Neuronal stem cell (in vitro differentiated cells): ENCODE measurements at regions not wholly inside any gene's neighbourhood (a gene's known extent, or its start where the extent isn't known, plus 50 kb on each side); places are given as distances from the start of the nearest gene placed in this dataset.

Source experiments
- DNase-seq: peaks from one replicate; pipeline ENCODE4 v3.0.0-alpha.2; 2013; ENCODE audit warnings: low spot score
- H2AFZ ChIP-seq: one replicate; pipeline ENCODE4 v1.6.1; 2013; ENCODE audit warnings: mild to moderate bottlenecking, low read length, inconsistent platforms
- H2AK5ac ChIP-seq: 2 replicates; pipeline ENCODE4 v1.6.1; 2013; ENCODE audit warnings: low read depth, mild to moderate bottlenecking, inconsistent platforms, low read length, moderate library complexity, mixed read lengths
- H2BK120ac ChIP-seq: 2 replicates; pipeline ENCODE4 v1.6.1; 2013; ENCODE audit warnings: low read depth, mild to moderate bottlenecking, inconsistent platforms, low read length, moderate library complexity, mixed read lengths
- H2BK12ac ChIP-seq: one replicate; pipeline ENCODE4 v1.6.1; 2013; ENCODE audit warnings: low read length, inconsistent platforms
- H2BK15ac ChIP-seq: 2 replicates; pipeline ENCODE4 v1.6.1; 2013; ENCODE audit warnings: mild to moderate bottlenecking, low read length, inconsistent platforms, mixed read lengths
- H2BK5ac ChIP-seq: one replicate; pipeline ENCODE4 v1.6.1; 2013; ENCODE audit warnings: inconsistent platforms, mild to moderate bottlenecking, low read length, moderate library complexity
- H3K14ac ChIP-seq: one replicate; pipeline ENCODE4 v1.6.1; 2013; ENCODE audit warnings: low read length, inconsistent platforms
- H3K18ac ChIP-seq: 2 replicates; pipeline ENCODE4 v1.6.1; 2013; ENCODE audit warnings: low read length, inconsistent platforms
- H3K23ac ChIP-seq: 2 replicates; pipeline ENCODE4 v1.6.1; 2013; ENCODE audit warnings: low read depth, mild to moderate bottlenecking, mixed read lengths, low read length, inconsistent platforms; ENCODE audit not compliant: poor library complexity
- H3K27ac ChIP-seq: replicated peaks from 3 replicates; pipeline ENCODE4 v1.5.1; 2013; ENCODE audit warnings: low read length, inconsistent platforms
- H3K27me3 ChIP-seq, 3 experiments: 2 replicates each; pipeline ENCODE4 v1.6.1; 2013; ENCODE audit warnings: low read length in 3 of 3, mild to moderate bottlenecking in 2 of 3, inconsistent platforms in 1 of 3, low read depth in 1 of 3, mixed read lengths in 1 of 3, moderate library complexity in 1 of 3; ENCODE audit not compliant: control insufficient read depth in 3 of 3, insufficient read depth in 3 of 3
- H3K36me3 ChIP-seq, 2 donors: replicated peaks in 1 of 2; 2 replicates each; pipeline ENCODE4 v1.6.1; 2013; ENCODE audit warnings: low read length in 2 of 2; ENCODE audit not compliant: control insufficient read depth in 2 of 2, insufficient read depth in 2 of 2
- H3K4ac ChIP-seq: 2 replicates; pipeline ENCODE4 v1.6.1; 2013; ENCODE audit warnings: inconsistent platforms, mild to moderate bottlenecking, low read length, moderate library complexity
- H3K4me1 ChIP-seq, 2 donors: 1 replicate in 1 of 2; 2 replicates in 1 of 2; pipeline ENCODE4 v1.6.1; 2013; ENCODE audit warnings: low read length in 2 of 2, low read depth in 1 of 2; ENCODE audit not compliant: control insufficient read depth in 2 of 2, insufficient read depth in 1 of 2
- H3K4me2 ChIP-seq: one replicate; pipeline ENCODE4 v1.6.1; 2013; ENCODE audit warnings: mild to moderate bottlenecking, low read length, inconsistent platforms; ENCODE audit not compliant: insufficient read depth, poor library complexity, severe bottlenecking
- H3K4me3 ChIP-seq, 2 donors: 2 replicates each; pipeline ENCODE4 v1.5.1; 2013; ENCODE audit warnings: low read length in 2 of 2, mild to moderate bottlenecking in 2 of 2, inconsistent platforms in 1 of 2, moderate library complexity in 1 of 2
- H3K79me1 ChIP-seq: one replicate; pipeline ENCODE4 v1.6.1; 2013; ENCODE audit warnings: low read depth, mild to moderate bottlenecking, inconsistent platforms, low read length, moderate library complexity
- H3K9ac ChIP-seq: one replicate; pipeline ENCODE4 v1.6.1; 2013; ENCODE audit warnings: mild to moderate bottlenecking, low read depth, low read length, inconsistent platforms; ENCODE audit not compliant: poor library complexity
- H3K9me3 ChIP-seq, 2 donors: replicated peaks in 1 of 2; 2 replicates each; pipeline versions ENCODE3 to v1.6.1; 2013; ENCODE audit warnings: low read length in 2 of 2, mild to moderate bottlenecking in 2 of 2, inconsistent platforms in 1 of 2, low read depth in 1 of 2, mixed read lengths in 1 of 2, moderate library complexity in 1 of 2; ENCODE audit not compliant: control insufficient read depth in 2 of 2, insufficient read depth in 1 of 2
- H4K8ac ChIP-seq: one replicate; pipeline ENCODE4 v1.6.1; 2013; ENCODE audit warnings: low read depth, mild to moderate bottlenecking, inconsistent platforms, low read length, moderate library complexity
- H4K91ac ChIP-seq: one replicate; pipeline ENCODE4 v1.6.1; 2013; ENCODE audit warnings: low read length, low read depth, mild to moderate bottlenecking, inconsistent platforms; ENCODE audit not compliant: poor library complexity
- WGBS, 2 donors: extraction: QIAGEN DNeasy Blood & Tissue Kit; methylation state at CpG; one replicate each; pipeline ENCODE4 v1.1.7; 2013; ENCODE audit warnings: missing lambda C conversion rate in 2 of 2, mixed read lengths in 1 of 2; ENCODE audit not compliant: insufficient read length in 2 of 2, insufficient replicate concordance in 1 of 2; ENCODE audit errors: extremely low coverage in 2 of 2; 5-methylcytosine and 5-hydroxymethylcytosine counted together

DNA sequence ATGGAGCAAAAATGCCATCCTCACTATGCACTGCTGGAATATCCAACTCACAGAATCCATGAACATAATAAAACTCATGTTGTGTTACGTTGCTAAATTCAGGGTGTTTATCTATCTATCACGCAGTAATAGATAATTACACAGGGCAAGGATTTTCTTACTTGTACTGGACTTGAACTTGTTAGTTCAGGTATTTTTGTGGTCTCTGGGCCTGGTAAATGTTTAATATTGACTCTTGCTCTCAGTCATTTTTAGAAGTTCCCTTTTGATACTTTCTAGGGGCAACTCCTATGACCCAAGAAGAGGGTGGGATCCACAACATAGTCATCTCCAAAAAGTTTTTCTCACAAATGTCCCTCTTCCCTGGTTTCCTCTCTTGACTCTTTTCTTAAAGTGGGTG, 522.4 kb upstream of the IGFBP7 start:
- Histone ChIP-seq H3K14ac (no peak overlapping the region), H2BK12ac (no peak overlapping the region), H2AK5ac (no peak overlapping the region), H3K36me3 (no peaks in the 10 kb centered on the region), H3K18ac (no peak overlapping the region), H2BK120ac (no peak overlapping the region), H3K79me1 (no peaks in the 10 kb centered on the region), H4K91ac (no peak overlapping the region), H2BK15ac (no peak overlapping the region), H3K9me3 (no peaks in the 10 kb centered on the region), H2BK5ac (no peak overlapping the region), H3K23ac (no peak overlapping the region), H3K4me1 (peaks cover 5 to 16% of the 10 kb centered on the region in 2 donors), H3K27ac (no peak overlapping the region), H2AFZ (no peak overlapping the region), H3K4me2 (no peak overlapping the region), H3K27me3 (no peaks in the 10 kb centered on the region), H4K8ac (no peak overlapping the region), H3K9ac (no peak overlapping the region), H3K4me3 (no peak overlapping the region), H3K4ac (no peak overlapping the region)
- no peak for DNase-seq
- WGBS, 2 donors: no CpG with 5 or more reads among the region's 2 CpGs

DNA sequence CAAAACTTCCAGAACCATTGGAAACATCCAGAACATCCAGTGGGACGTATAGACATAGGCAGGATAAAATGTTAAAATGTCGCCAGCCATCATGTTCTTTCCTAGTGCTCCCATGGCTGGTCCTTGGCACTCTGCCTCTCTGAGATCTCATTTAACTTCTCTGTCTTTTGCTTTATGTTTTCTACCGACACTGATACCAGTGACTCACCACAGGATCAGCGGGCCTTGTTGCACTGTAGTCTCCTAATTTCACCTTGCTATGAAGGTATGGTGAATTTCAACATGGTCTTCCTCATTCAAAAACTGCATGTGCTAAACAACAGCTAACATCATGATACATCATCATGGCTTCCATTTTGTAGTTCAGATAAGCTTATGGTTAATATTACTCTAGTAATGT, 521.0 kb upstream of the IGFBP7 start:
- H3K18ac ChIP-seq: no peak overlapping the region
- no peaks in the 10 kb centered on the region for H3K9me3 ChIP-seq
- no peak overlapping the region for H3K23ac ChIP-seq
- H3K79me1 ChIP-seq: no peaks in the 10 kb centered on the region
- H3K4ac ChIP-seq: no peak overlapping the region
- H2BK12ac ChIP-seq: no peak overlapping the region
- H2AK5ac ChIP-seq: no peak overlapping the region
- no peak overlapping the region for H3K9ac ChIP-seq
- no peak overlapping the region for H4K8ac ChIP-seq
- H3K4me3 ChIP-seq: no peak overlapping the region
- WGBS, 2 donors: no CpG with 5 or more reads among the region's 4 CpGs
- no peak overlapping the region for H2BK5ac ChIP-seq
- no peak overlapping the region for H3K4me2 ChIP-seq
- peak overlapping the region; percentile 60 for H2AFZ ChIP-seq
- no peak overlapping the region for H2BK15ac ChIP-seq
- H4K91ac ChIP-seq: no peak overlapping the region
- H3K36me3 ChIP-seq: no peaks in the 10 kb centered on the region
- H3K4me1 ChIP-seq: peaks cover 5 to 16% of the 10 kb centered on the region in 2 donors
- no peaks in the 10 kb centered on the region for H3K27me3 ChIP-seq
- no peak for DNase-seq
- H3K14ac ChIP-seq: no peak overlapping the region
- no peak overlapping the region for H2BK120ac ChIP-seq
- no peak overlapping the region for H3K27ac ChIP-seq

DNA sequence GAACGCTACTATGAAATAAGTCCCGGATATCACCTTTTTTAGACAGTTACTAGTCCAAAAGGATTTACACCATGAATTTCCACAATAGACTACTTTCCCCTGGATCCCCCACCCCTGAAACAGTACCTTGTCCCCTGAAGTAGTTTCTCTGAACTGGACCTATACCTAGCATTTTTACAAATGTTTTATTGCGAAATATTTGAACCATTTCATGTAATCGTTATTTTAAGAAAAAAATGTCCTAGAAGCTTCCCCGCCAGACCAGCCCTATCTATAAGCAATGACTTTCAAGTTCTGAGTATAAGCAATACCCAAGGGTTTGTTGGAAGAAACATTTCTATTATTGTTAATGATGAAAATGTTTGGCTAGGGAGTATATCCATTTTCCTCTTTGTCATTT, 517.8 kb upstream of the IGFBP7 start:
- Histone ChIP-seq H2BK5ac (no peak overlapping the region), H3K23ac (no peak overlapping the region), H3K27me3 (no peaks in the 10 kb centered on the region), H3K9ac (no peak overlapping the region), H3K4ac (no peak overlapping the region), H2AFZ (no peak overlapping the region), H3K79me1 (no peaks in the 10 kb centered on the region), H3K9me3 (peaks cover 0 to 16% of the 10 kb centered on the region in 2 donors), H3K36me3 (no peaks in the 10 kb centered on the region), H4K8ac (no peak overlapping the region), H3K4me2 (no peak overlapping the region), H4K91ac (no peak overlapping the region), H3K14ac (no peak overlapping the region), H2AK5ac (no peak overlapping the region), H2BK15ac (no peak overlapping the region), H3K18ac (no peak overlapping the region), H3K27ac (no peak overlapping the region), H3K4me3 (no peak overlapping the region), H2BK120ac (no peak overlapping the region), H3K4me1 (peaks cover 5 to 16% of the 10 kb centered on the region in 2 donors), H2BK12ac (no peak overlapping the region)
- WGBS, 2 donors: no CpG with 5 or more reads among the region's 5 CpGs
- no peak for DNase-seq

GRCh38 chr4:57614257-57614932, 504.2 kb upstream of the IGFBP7 start:
- peaks cover 0 to 2% of the 10 kb centered on the region in 2 donors for H3K4me1 ChIP-seq
- H3K18ac ChIP-seq: no peak overlapping the region
- H3K79me1 ChIP-seq: no peaks in the 10 kb centered on the region
- no peak for DNase-seq
- H3K27ac ChIP-seq: no peak overlapping the region
- no peak overlapping the region for H2BK15ac ChIP-seq
- H4K91ac ChIP-seq: no peak overlapping the region
- H3K9ac ChIP-seq: no peak overlapping the region
- H2AFZ ChIP-seq: peak overlapping the region; percentile 79
- no peak overlapping the region for H3K4me2 ChIP-seq
- no peak overlapping the region for H2BK120ac ChIP-seq
- H4K8ac ChIP-seq: no peak overlapping the region
- no peak overlapping the region for H3K23ac ChIP-seq
- no CpG with 5 or more reads among the region's 5 CpGs for WGBS, 2 donors
- no peaks in the 10 kb centered on the region for H3K9me3 ChIP-seq
- no peak overlapping the region for H2AK5ac ChIP-seq
- H3K14ac ChIP-seq: no peak overlapping the region
- H3K4me3 ChIP-seq: no peak overlapping the region
- H3K4ac ChIP-seq: no peak overlapping the region
- H3K27me3 ChIP-seq: no peaks in the 10 kb centered on the region
- no peak overlapping the region for H2BK5ac ChIP-seq
- H2BK12ac ChIP-seq: no peak overlapping the region
- no peaks in the 10 kb centered on the region for H3K36me3 ChIP-seq
